ENCODE measurements at regions not wholly inside any gene's neighbourhood (a gene's known extent, or its start where the extent isn't known, plus 50 kb on each side); places are given as distances from the start of the nearest gene placed in this dataset.
"Not testable (repeated sequence)": the region's sequence is repeated elsewhere in the genome, so short reads cannot be mapped to it uniquely, and the experiment has no call there.

GRCh38 chr2:116979916-116980764 is 834.4 kb upstream of the DDX18 start:
- ChIA-PET POLR2A (no interaction called here), CTCF (no interaction called here)
- TF ChIP-seq CTCF (IDR thresholded peaks at IDR 0.05; ENCODE audit: insufficient read depth, low read depth, low read length), result no peak
- Histone ChIP-seq H3K36me3 (ENCODE audit: control insufficient read depth, insufficient read depth, low read length) (no peaks in the 10 kb centered on the region), H3K27me3 (ENCODE audit: control insufficient read depth, insufficient read depth, low read length) (no peaks in the 10 kb centered on the region), H3K4me3 (ENCODE audit: low read depth, low read length) (no peak overlapping the region)
- no peak for DNase-seq (ENCODE audit: low read depth)

- ChIA-PET POLR2A (no interaction called here), CTCF (no interaction called here)
- TF ChIP-seq CTCF (IDR thresholded peaks at IDR 0.05; ENCODE audit: insufficient read depth, low read depth, low read length), result no peak
- no peak overlapping the region for H3K4me3 ChIP-seq (ENCODE audit: low read depth, low read length)
- no peaks in the 10 kb centered on the region for H3K27me3 ChIP-seq (ENCODE audit: control insufficient read depth, insufficient read depth, low read length)
- DNase-seq (ENCODE audit: low read depth), result no peak
- no peaks in the 10 kb centered on the region for H3K36me3 ChIP-seq (ENCODE audit: control insufficient read depth, insufficient read depth, low read length)
Measured at GRCh38 chr2:116987447-116987846, 827.0 kb upstream of the DDX18 start.

GRCh38 chr2:116988303-116988702 is 826.2 kb upstream of the DDX18 start:
- ChIA-PET POLR2A (no interaction called here), CTCF (no interaction called here)
- TF ChIP-seq CTCF (IDR thresholded peaks at IDR 0.05; ENCODE audit: insufficient read depth, low read depth, low read length), result no peak
- no peak for DNase-seq (ENCODE audit: low read depth)
- Histone ChIP-seq H3K4me3 (ENCODE audit: low read depth, low read length) (no peak overlapping the region), H3K27me3 (ENCODE audit: control insufficient read depth, insufficient read depth, low read length) (no peaks in the 10 kb centered on the region), H3K36me3 (ENCODE audit: control insufficient read depth, insufficient read depth, low read length) (no peaks in the 10 kb centered on the region)

GRCh38 chr2:117019357-117019756 is 795.1 kb upstream of the DDX18 start:
- Histone ChIP-seq H3K27me3 (ENCODE audit: control insufficient read depth, insufficient read depth, low read length) (no peaks in the 10 kb centered on the region), H3K4me3 (ENCODE audit: low read depth, low read length) (no peak overlapping the region), H3K36me3 (ENCODE audit: control insufficient read depth, insufficient read depth, low read length) (no peaks in the 10 kb centered on the region)
- no peak for TF ChIP-seq CTCF (IDR thresholded peaks at IDR 0.05; ENCODE audit: insufficient read depth, low read depth, low read length)
- CTCF ChIA-PET, result no interaction called here
- DNase-seq (ENCODE audit: low read depth), result no peak
- POLR2A ChIA-PET, result no interaction called here

- Histone ChIP-seq H3K4me3 (ENCODE audit: low read depth, low read length) (no peak overlapping the region), H3K36me3 (ENCODE audit: control insufficient read depth, insufficient read depth, low read length) (no peaks in the 10 kb centered on the region), H3K27me3 (ENCODE audit: control insufficient read depth, insufficient read depth, low read length) (no peaks in the 10 kb centered on the region)
- ChIA-PET POLR2A (no interaction called here), CTCF (no interaction called here)
- DNase-seq (ENCODE audit: low read depth), result no peak
- TF ChIP-seq CTCF (IDR thresholded peaks at IDR 0.05; ENCODE audit: insufficient read depth, low read depth, low read length), result no peak
Measured at GRCh38 chr2:117027646-117028045, 786.8 kb upstream of the DDX18 start.

GRCh38 chr2:117028708-117029107 is 785.8 kb upstream of the DDX18 start:
- H3K36me3 ChIP-seq (ENCODE audit: control insufficient read depth, insufficient read depth, low read length); DNase-seq (ENCODE audit: low read depth); POLR2A ChIA-PET; CTCF ChIA-PET; H3K27me3 ChIP-seq (ENCODE audit: control insufficient read depth, insufficient read depth, low read length); H3K4me3 ChIP-seq (ENCODE audit: low read depth, low read length): not testable (repeated sequence)

Measured in BJ (cell line).